Glutamatergic neuron (in vitro differentiated cells): ENCODE measurements at regions not wholly inside any gene's neighbourhood (a gene's known extent, or its start where the extent isn't known, plus 50 kb on each side); places are given as distances from the start of the nearest gene placed in this dataset.

Experiments used
- DNase-seq: peaks from one replicate; pipeline ENCODE4 v3.0.0; 2022
- H3K27ac Mint-ChIP-seq: one replicate; pipeline ENCODE4 v1.8.0; 2020; ENCODE audit warnings: mild to moderate bottlenecking, mixed read lengths, inconsistent platforms; ENCODE audit not compliant: unreplicated experiment
- H3K27me3 Mint-ChIP-seq: one replicate; pipeline ENCODE4 v1.8.0; 2020; ENCODE audit warnings: mild to moderate bottlenecking, moderate library complexity, mixed read lengths, inconsistent platforms; ENCODE audit not compliant: unreplicated experiment
- H3K36me3 Mint-ChIP-seq: one replicate; pipeline ENCODE4 v1.8.0; 2020; ENCODE audit warnings: mild to moderate bottlenecking, mixed read lengths, inconsistent platforms; ENCODE audit not compliant: unreplicated experiment
- H3K4me1 Mint-ChIP-seq: one replicate; pipeline ENCODE4 v1.8.0; 2020; ENCODE audit warnings: mild to moderate bottlenecking, low read depth, mixed read lengths, inconsistent platforms; ENCODE audit not compliant: unreplicated experiment
- H3K4me3 Mint-ChIP-seq: one replicate; pipeline ENCODE4 v1.8.0; 2020; ENCODE audit warnings: mild to moderate bottlenecking, mixed read lengths, inconsistent platforms; ENCODE audit not compliant: unreplicated experiment
- H3K9me3 Mint-ChIP-seq: one replicate; pipeline ENCODE4 v1.8.0; 2020; ENCODE audit warnings: mild to moderate bottlenecking, moderate library complexity, mixed read lengths, inconsistent platforms; ENCODE audit not compliant: unreplicated experiment
- TF ChIP-seq, protein P1 (sequence below): fragments of 200-600 bp; sonication (generic); IDR thresholded peaks from one replicate; pipeline ENCODE4 v1.5.0; 2021; ENCODE audit not compliant: partially characterized antibody, unreplicated experiment

DNA sequence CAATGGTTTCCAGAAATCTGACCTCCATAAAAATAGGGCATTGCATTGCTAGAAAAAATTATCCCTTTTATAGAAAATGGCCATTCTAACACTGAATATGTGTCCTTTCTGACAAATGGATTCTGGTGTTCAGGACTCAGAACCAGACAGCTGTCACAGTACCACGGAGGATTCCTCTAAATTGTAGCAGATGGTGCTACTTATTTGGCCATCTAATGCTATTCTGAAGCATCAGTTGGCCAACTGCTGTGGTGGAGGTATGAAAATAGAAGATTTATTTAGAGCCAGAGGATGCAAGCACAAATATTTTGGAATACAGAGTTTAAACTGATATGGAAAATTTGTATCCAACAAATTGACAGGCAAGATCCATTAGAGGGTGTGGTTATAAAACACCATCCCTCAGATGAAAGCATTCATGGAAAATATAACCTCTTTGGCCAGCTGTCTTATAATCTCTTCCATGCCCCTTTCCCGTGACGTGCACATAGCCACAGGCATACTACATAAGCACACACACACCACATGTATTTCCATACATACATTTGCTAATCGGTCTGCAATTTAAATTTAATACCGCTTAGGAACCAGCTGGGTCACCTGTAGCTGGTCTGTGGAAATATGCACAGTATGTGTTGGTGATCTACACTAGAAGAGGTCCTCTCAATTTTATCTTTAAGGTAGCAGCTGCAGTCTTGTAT, 302.7 kb upstream of the KCNMB2 start:
- Mint-ChIP-seq H3K4me1 (peaks cover 19% of the 10 kb centered on the region), H3K9me3 (peaks cover 5% of the 10 kb centered on the region), H3K27ac (peak overlapping the region; percentile 75), H3K36me3 (peaks cover 21% of the 10 kb centered on the region), H3K27me3 (no peaks in the 10 kb centered on the region), H3K4me3 (peak overlapping the region; percentile 43)
- TF ChIP-seq, protein P1, sequence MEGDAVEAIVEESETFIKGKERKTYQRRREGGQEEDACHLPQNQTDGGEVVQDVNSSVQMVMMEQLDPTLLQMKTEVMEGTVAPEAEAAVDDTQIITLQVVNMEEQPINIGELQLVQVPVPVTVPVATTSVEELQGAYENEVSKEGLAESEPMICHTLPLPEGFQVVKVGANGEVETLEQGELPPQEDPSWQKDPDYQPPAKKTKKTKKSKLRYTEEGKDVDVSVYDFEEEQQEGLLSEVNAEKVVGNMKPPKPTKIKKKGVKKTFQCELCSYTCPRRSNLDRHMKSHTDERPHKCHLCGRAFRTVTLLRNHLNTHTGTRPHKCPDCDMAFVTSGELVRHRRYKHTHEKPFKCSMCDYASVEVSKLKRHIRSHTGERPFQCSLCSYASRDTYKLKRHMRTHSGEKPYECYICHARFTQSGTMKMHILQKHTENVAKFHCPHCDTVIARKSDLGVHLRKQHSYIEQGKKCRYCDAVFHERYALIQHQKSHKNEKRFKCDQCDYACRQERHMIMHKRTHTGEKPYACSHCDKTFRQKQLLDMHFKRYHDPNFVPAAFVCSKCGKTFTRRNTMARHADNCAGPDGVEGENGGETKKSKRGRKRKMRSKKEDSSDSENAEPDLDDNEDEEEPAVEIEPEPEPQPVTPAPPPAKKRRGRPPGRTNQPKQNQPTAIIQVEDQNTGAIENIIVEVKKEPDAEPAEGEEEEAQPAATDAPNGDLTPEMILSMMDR, result no peak
- no peak for DNase-seq

DNA sequence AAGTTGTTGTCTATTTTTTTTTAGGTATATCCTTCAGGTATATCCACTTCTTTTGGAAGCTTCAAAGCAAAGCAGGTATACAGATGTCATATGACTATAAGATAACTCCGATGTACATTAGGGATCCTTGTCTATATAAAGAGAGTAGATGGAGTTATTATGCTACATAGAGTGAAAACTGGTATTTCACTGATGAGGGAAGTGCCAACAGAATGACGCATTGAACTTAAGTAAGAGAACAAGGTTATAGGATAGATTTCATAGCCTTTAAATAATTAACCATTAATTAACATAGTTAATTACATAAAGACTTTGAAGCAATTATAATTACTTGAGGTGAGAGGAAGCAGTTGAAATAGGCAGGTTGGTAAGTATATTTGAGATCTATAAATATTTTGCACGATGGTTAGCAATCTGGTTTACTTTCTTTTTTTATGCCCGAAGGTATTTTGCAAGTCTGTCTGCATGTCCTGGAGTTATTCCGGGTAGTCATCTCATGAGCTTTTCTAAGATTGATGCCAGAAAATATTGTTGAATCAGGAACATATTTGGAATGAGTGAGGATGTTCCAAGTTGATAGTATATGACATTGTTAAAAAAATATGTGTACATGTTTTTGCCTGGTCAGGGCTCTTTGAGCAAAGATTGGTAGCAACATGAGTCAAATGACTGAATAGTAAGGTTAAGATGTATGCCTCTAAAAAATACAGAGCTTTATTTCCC, 299.5 kb upstream of the KCNMB2 start:
- H3K4me1 Mint-ChIP-seq, result peaks cover 19% of the 10 kb centered on the region
- peaks cover 3% of the 10 kb centered on the region for H3K36me3 Mint-ChIP-seq
- no peak for DNase-seq
- H3K9me3 Mint-ChIP-seq, result peaks cover 3% of the 10 kb centered on the region
- TF ChIP-seq, protein P1, result no peak
- no peak overlapping the region for H3K4me3 Mint-ChIP-seq
- no peak overlapping the region for H3K27ac Mint-ChIP-seq
- no peaks in the 10 kb centered on the region for H3K27me3 Mint-ChIP-seq

DNA sequence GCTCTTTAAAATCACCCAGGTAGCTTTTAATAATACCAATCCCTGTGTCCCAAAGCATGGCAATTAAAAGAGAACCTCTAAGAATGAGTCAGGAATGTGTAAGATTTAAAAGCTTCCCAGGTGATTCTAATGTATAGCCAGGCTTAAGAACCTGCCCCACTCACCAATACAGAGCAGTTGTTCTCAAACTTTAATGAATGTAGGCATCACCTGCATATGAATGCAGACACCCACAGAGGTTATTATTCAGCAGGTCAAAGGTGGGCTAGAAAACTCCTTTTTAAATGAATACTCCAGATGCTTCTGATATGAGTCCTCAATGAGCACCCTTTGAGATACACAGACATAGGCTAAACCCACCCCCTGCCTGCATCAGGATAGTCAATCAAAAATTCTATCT, 298.1 kb upstream of the KCNMB2 start:
- no peak for DNase-seq
- Mint-ChIP-seq H3K36me3 (peaks cover 3% of the 10 kb centered on the region), H3K27ac (no peak overlapping the region), H3K9me3 (peaks cover 3% of the 10 kb centered on the region), H3K4me3 (no peak overlapping the region), H3K4me1 (peaks cover 19% of the 10 kb centered on the region), H3K27me3 (no peaks in the 10 kb centered on the region)
- TF ChIP-seq, protein P1, result no peak

DNA sequence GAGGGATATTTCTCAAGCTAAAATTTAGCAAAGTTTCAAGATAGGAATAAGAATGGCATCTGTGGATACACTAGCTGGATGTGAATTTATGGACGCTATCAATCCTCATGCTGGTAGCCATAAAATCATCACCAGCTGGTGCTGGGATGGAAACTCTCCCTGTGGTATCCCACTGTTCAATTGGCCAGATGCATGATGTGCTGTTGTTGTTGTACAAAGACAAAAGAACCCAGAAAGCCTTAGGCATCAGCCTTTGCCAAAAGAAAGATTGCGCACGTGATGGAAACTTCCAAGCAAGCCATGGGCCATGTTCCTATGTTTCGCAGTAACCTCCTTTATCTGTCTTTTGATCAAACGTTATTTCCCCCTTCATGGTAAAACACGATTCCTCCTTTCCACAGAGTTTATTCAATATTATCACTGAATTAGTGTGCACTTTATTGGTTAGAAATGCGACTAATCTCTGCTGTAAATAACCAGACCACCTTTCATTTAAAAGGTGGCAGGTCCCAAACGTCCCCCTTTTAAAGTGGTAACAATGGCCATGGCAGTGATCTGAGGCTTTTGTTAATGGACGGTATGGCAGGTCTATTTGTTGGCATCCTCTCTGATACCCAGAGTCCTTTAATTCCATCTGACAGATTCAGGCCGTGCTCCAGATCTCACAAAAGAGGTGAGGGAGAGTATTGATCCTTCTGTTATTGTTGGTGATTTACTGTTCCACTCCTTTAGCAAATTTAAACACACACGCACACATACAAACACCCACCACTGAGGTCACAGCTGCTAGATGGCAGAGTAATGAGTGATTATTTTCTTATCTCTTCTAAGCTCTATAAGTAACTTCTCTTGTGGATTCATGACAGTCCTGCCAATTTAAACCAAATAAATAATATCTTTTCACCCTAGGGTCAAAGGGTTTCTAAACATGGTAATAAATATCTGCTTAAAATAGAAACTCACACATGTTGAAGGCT, 291.2 kb upstream of the KCNMB2 start:
- TF ChIP-seq, protein P1, result no peak

More for the DNA sequence above, 291.2 kb upstream of the KCNMB2 start:
- no peaks in the 10 kb centered on the region for H3K36me3 Mint-ChIP-seq
- peak overlapping the region; percentile 65 for H3K27ac Mint-ChIP-seq
- peaks cover 5% of the 10 kb centered on the region for H3K9me3 Mint-ChIP-seq
- peaks cover 17% of the 10 kb centered on the region for H3K4me1 Mint-ChIP-seq
- no peaks in the 10 kb centered on the region for H3K27me3 Mint-ChIP-seq
- H3K4me3 Mint-ChIP-seq, result no peak overlapping the region
- DNase-seq, result no peak
